Cerebellar nuclear complex (tissue), 1 donor: ENCODE measurements at regions not wholly inside any gene's neighbourhood (a gene's known extent, or its start where the extent isn't known, plus 50 kb on each side); places are given as distances from the start of the nearest gene placed in this dataset.

ENCODE experiments used
- DNase-seq, 2 experiments: peaks; one replicate each; lab custom pipeline; 2025; lab: John Stamatoyannopoulos, UW

GRCh38 chr9:129284607-129285291 is 106.7 kb upstream of the IER5L start:
- DNase-seq, result no peak

GRCh38 chr9:129283705-129284606 is 105.9 kb upstream of the IER5L start:
- DNase-seq, result no peak

- DNase-seq, result no peak
These were observed 105.2 kb upstream of the IER5L start for GRCh38 chr9:129283291-129283691.

GRCh38 chr9:129282731-129283211 is 104.7 kb upstream of the IER5L start:
- no peak for DNase-seq

- DNase-seq, result no peak
These were observed 104.2 kb upstream of the IER5L start for GRCh38 chr9:129282272-129282671.

- no peak for DNase-seq
These were observed 103.6 kb upstream of the IER5L start for GRCh38 chr9:129281506-129282145.

- DNase-seq, result peak in 1 of 2 experiments; percentile 17
These were observed 102.7 kb upstream of the IER5L start for GRCh38 chr9:129280623-129281271.

- DNase-seq, result no peak
These were observed 102.2 kb upstream of the IER5L start for GRCh38 chr9:129280236-129280622.

GRCh38 chr9:129278391-129279237 is 100.6 kb upstream of the IER5L start:
- no peak for DNase-seq

GRCh38 chr9:129276486-129277230 is 98.6 kb upstream of the IER5L start:
- no peak for DNase-seq

GRCh38 chr9:129275626-129276247 is 97.7 kb upstream of the IER5L start:
- no peak for DNase-seq

GRCh38 chr9:129273941-129274684 is 96.1 kb upstream of the IER5L start:
- no peak for DNase-seq

GRCh38 chr9:129273136-129273895 is 95.3 kb upstream of the IER5L start:
- DNase-seq, result no peak

- DNase-seq, result no peak
These were observed 94.4 kb upstream of the IER5L start for GRCh38 chr9:129272348-129273025.

- DNase-seq, result no peak
These were observed 92.9 kb upstream of the IER5L start for GRCh38 chr9:129270903-129271431.

- no peak for DNase-seq
These were observed 92.1 kb upstream of the IER5L start for GRCh38 chr9:129270205-129270604.

- no peak for DNase-seq
These were observed 89.1 kb upstream of the IER5L start for GRCh38 chr9:129267141-129267540.

- DNase-seq, result no peak
These were observed 88.5 kb upstream of the IER5L start for GRCh38 chr9:129266536-129266935.
